HG02970 (cell line): ENCODE measurements at regions not wholly inside any gene's neighbourhood (a gene's known extent, or its start where the extent isn't known, plus 50 kb on each side); places are given as distances from the start of the nearest gene placed in this dataset.

ENCODE experiments used
- ATAC-seq: cut with Tn5 transposase; IDR thresholded peaks from one replicate; pipeline ENCODE4 v1.9.1; 2021; ENCODE audit warnings: mild to moderate bottlenecking, moderate library complexity, moderate number of reproducible peaks; ENCODE audit not compliant: unreplicated experiment, low FRiP score

- no peak for ATAC-seq
These were observed 94.8 kb upstream of the HNRNPA3 start for GRCh38 chr2:177117755-177118154.

GRCh38 chr2:177118636-177119035 is 94.0 kb upstream of the HNRNPA3 start:
- ATAC-seq = no peak

- no peak for ATAC-seq
These were observed 93.5 kb upstream of the HNRNPA3 start for GRCh38 chr2:177119099-177119498.

DNA sequence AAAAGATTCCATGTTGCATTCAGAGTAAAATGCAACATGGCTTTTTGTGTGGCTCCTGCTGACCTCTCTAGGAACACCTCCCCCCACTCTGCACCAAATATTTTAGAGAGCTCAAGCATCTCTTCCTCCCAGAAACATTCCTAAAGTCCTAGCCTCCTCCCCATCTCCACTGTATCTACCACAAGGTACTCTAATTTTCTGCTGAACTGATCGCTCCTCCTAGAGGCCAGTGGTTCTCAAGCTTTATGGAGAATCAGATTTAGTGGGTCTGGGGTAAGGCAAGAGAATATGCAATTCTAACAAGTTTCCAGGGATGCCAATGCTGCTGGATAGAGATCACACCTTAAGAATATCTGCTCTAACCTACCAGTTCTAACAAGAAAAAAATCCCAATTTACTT is 89.5 kb upstream of the HNRNPA3 start:
- no peak for ATAC-seq

- ATAC-seq = no peak
These were observed 88.2 kb upstream of the HNRNPA3 start for GRCh38 chr2:177124371-177124770.

GRCh38 chr2:177127821-177128220 is 84.8 kb upstream of the HNRNPA3 start:
- ATAC-seq = no peak

GRCh38 chr2:177129610-177130009 is 83.0 kb upstream of the HNRNPA3 start:
- ATAC-seq = no peak

DNA sequence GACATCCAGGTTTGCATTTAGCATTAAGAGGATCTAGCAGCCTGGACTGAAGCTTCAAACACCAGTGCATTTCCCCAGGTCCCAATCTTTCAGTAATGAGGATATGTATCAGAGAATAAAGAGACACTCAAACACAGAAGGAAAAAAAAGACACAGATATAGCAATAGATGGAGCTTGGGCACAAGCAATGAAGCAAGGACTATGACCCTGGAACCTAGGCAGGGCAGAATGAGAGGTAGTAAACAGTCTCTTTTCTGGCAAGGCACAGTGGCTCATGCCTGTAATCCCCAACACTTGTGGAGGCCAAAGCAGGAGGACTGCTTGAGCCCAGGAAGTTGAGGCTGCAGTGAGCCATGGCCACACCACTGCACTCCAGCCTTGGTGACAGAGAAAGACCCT is 80.7 kb upstream of the HNRNPA3 start:
- ATAC-seq = no peak

DNA sequence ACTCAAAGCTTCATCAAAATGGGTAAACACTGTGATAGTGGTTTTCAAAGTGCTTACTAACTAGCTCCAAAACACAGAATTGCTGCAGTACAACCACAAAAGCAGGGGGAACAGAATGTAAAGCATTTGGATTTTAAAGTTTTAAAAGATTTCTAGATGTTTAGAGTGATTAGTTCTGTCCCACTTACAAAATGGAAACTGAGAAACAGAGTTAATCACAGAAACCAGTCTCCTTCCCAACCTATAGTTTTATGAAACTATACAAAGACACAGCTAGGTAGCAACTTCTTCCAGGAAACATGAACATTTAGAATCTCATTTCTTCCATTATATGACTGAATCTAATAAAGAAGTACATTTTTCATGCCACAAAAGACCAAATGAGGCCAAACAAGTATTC is 73.8 kb upstream of the HNRNPA3 start:
- ATAC-seq = no peak

DNA sequence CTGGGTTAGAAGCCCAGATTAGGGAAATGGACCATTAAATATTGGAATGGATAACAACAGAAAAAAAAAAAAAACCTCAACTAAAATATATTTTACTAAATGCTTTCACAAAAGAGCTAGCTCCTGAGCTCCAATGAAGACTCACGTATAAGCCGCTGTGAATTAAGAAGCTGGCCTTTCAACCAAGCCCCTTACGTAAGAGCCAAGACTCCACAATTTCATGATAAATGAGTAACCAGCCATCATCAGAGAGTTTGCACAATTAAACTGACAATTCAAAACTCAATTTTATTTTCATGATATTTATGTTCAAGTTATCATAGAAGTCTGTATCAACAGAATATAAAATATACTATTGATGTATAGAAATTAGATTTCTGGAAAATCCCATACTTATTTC is 70.7 kb upstream of the HNRNPA3 start:
- no peak for ATAC-seq

GRCh38 chr2:177143444-177143843 is 69.2 kb upstream of the HNRNPA3 start:
- no peak for ATAC-seq

DNA sequence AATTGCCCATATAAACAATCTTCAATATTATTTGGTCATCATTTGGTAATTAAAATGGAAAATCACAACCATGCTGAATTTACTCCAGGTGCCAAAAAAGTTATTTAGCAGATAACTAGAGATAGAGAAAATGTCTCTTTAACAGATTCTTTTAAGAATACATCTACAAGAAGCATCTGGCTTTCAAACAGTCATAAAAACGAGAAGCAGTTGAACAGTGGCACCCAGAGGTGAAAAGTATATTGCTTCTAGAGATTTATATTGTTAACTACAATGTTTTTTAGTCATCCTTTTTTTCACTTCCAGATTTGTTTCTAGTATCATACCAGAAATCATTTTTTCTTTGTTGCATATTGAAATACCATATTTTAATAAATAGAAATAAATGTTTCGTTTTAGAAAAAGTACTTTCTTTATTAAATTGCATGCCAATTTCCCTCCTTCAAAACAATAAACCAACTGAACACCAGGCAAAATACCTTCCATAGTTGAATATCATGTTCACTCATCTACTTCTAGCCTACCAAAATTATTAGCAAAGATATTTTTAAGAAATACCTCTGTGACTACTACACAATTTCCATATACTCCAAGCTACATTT is 65.4 kb upstream of the HNRNPA3 start:
- no peak for ATAC-seq

DNA sequence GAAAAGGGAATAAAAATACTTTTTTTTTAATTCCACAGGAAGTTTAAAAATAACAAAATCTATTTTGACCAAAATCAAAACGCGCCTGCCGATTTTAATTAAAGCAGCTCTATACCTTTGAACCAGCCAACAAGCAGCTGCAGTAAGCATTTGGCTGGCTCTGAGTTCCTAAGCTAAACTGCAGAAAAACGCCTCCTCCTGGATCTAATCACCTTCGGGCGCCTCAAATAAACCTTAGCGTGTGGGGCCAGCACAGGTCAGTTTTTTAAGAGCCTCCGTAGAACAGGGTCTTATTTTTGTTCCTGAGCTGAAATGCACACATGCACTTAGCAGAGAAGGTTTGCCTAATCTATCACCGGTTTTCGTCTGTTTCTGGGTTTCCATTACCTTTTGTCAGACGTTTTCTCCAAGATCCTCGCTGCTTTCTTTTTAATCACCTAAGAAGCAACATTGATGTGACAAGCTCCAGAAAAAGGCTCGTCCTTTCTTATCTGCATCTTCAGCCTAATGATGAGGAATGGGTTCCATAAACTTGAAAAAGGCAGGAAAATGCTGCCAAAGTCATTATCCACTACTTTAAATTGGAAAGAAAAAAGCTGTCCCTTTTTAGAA is 64.7 kb upstream of the HNRNPA3 start:
- no peak for ATAC-seq

GRCh38 chr2:177148477-177149154 is 64.0 kb upstream of the HNRNPA3 start:
- peak; percentile 52 for ATAC-seq

- no peak for ATAC-seq
These were observed 63.5 kb upstream of the HNRNPA3 start for GRCh38 chr2:177149155-177149503.

DNA sequence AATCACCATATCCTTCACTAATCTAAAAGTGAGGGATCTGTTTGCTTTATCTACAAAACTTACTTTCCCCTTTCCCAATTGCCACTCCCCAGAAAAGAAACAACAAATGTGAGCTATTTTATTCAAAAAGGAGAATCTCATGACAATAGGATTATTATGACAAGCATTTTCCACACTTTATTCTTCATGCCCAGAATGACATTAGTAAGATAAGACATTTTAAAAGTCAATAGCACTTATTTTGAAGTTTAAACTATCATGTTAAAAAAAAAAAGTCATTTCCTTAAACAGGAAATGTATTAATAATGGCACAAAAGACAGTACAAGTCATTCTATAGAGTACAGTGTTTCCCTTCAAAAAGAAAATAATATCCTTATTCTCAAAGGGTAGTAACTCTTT is 58.8 kb upstream of the HNRNPA3 start:
- ATAC-seq = no peak

DNA sequence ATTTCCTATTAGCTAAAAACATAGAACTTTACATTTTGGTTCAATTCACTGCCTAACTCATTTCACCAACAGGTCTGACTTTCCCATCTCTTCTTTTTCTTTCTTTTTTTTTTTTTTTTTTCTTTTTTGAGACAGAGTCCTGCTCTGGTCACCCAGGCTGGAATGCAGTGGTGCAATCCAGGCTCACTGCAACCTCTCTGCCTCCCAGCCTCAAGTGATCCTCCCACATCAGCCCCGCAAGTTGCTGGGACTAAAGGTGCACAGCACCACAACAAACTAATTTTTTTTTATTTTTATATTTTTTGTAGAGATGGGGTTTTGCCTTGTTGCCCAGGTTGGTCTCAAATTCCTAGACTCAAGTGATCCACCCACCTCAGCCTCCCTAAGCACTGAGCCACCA is 57.8 kb upstream of the HNRNPA3 start:
- ATAC-seq = no peak

DNA sequence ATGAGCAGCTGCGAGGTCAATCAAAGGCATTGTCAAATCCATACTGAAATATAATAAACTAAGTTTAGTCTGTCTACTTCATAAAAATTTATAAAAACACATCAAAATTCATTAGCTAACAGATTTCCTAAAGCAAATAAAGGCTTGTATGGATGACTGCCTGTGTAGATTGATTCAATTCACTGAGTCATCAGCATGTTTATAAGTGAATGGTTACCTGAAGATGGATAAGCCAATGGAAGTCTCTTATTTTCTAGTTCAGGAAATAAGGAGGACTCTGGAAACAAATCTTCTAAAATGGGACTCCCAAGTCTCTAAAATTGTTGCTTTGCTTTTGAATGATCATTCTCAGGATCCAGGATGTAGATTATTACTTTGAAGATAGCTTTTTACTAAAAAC is 57.0 kb upstream of the HNRNPA3 start:
- ATAC-seq = no peak

GRCh38 chr2:177161741-177162460 is 50.7 kb upstream of the HNRNPA3 start:
- ATAC-seq = no peak
